Parathyroid adenoma (tissue), 2 donors: ENCODE measurements at regions not wholly inside any gene's neighbourhood (a gene's known extent, or its start where the extent isn't known, plus 50 kb on each side); places are given as distances from the start of the nearest gene placed in this dataset.

Source experiments
- H2AFZ ChIP-seq: fragments of 300-600 bp; sonication (generic); one replicate; pipeline ENCODE4 v1.7.0; 2017; ENCODE audit warnings: antibody characterized with exemption, mild to moderate bottlenecking
- H3K27ac ChIP-seq: fragments of 300-600 bp; sonication (generic); one replicate; pipeline ENCODE4 v1.7.0; 2017
- H3K27me3 ChIP-seq: fragments of 300-600 bp; sonication (generic); one replicate; pipeline ENCODE4 v1.7.0; 2017; ENCODE audit warnings: low read length; ENCODE audit not compliant: control insufficient read depth, insufficient read depth
- H3K36me3 ChIP-seq: fragments of 300-600 bp; sonication (generic); one replicate; pipeline ENCODE4 v1.7.0; 2017; ENCODE audit warnings: low read length; ENCODE audit not compliant: control insufficient read depth, insufficient read depth
- H3K4me1 ChIP-seq: fragments of 300-600 bp; sonication (generic); one replicate; pipeline ENCODE4 v1.7.0; 2017; ENCODE audit warnings: control low read depth
- H3K4me2 ChIP-seq: fragments of 300-600 bp; sonication (generic); one replicate; pipeline ENCODE4 v1.7.0; 2017; ENCODE audit warnings: low read length
- H3K4me3 ChIP-seq: fragments of 300-600 bp; sonication (generic); one replicate; pipeline ENCODE4 v1.7.0; 2017; ENCODE audit warnings: low read depth, low read length
- H3K79me2 ChIP-seq: fragments of 300-600 bp; sonication (generic); one replicate; pipeline ENCODE4 v1.7.0; 2017; ENCODE audit warnings: control low read depth
- H3K9ac ChIP-seq: fragments of 300-600 bp; sonication (generic); one replicate; pipeline ENCODE4 v1.7.0; 2017; ENCODE audit warnings: mild to moderate bottlenecking
- H3K9me3 ChIP-seq: fragments of 300-600 bp; sonication (generic); one replicate; pipeline ENCODE4 v1.7.0; 2017; ENCODE audit warnings: low read length; ENCODE audit not compliant: control insufficient read depth
- CTCF ChIP-seq: fragments of 300-600 bp; sonication (generic); IDR thresholded peaks from one replicate; pipeline ENCODE4 v1.7.0; 2017; ENCODE audit warnings: antibody characterized with exemption, mild to moderate bottlenecking
- donor health status: primary hyperparathyroidism.

GRCh38 chr2:124988111-124988510, 963.0 kb downstream of the CNTNAP5 start:
- no peak for TF ChIP-seq CTCF
- Histone ChIP-seq H3K9me3 (no peaks in the 10 kb centered on the region), H2AFZ (no peak overlapping the region), H3K4me3 (no peak overlapping the region), H3K27ac (no peak overlapping the region), H3K4me2 (no peak overlapping the region), H3K27me3 (no peaks in the 10 kb centered on the region), H3K36me3 (no peaks in the 10 kb centered on the region), H3K9ac (no peak overlapping the region), H3K4me1 (no peaks in the 10 kb centered on the region), H3K79me2 (no peaks in the 10 kb centered on the region)

- H3K9me3 ChIP-seq, result no peaks in the 10 kb centered on the region
- H3K36me3 ChIP-seq, result no peaks in the 10 kb centered on the region
- no peaks in the 10 kb centered on the region for H3K4me1 ChIP-seq
- H3K79me2 ChIP-seq, result no peaks in the 10 kb centered on the region
- H3K4me3 ChIP-seq, result no peak overlapping the region
- H2AFZ ChIP-seq, result no peak overlapping the region
- TF ChIP-seq CTCF, result no peak
- no peaks in the 10 kb centered on the region for H3K27me3 ChIP-seq
- H3K27ac ChIP-seq, result no peak overlapping the region
- no peak overlapping the region for H3K9ac ChIP-seq
- no peak overlapping the region for H3K4me2 ChIP-seq
Measured at GRCh38 chr2:124988794-124989193, 963.7 kb downstream of the CNTNAP5 start.

- Histone ChIP-seq H3K4me1 (no peaks in the 10 kb centered on the region), H3K27me3 (no peaks in the 10 kb centered on the region), H3K4me2 (no peak overlapping the region), H2AFZ (no peak overlapping the region), H3K27ac (no peak overlapping the region), H3K79me2 (no peaks in the 10 kb centered on the region), H3K4me3 (no peak overlapping the region), H3K9me3 (no peaks in the 10 kb centered on the region), H3K36me3 (no peaks in the 10 kb centered on the region), H3K9ac (no peak overlapping the region)
- TF ChIP-seq CTCF, result no peak
Measured at GRCh38 chr2:124993809-124994208, 968.7 kb downstream of the CNTNAP5 start.

- H3K27ac ChIP-seq, result no peak overlapping the region
- H3K4me3 ChIP-seq, result no peak overlapping the region
- H3K36me3 ChIP-seq, result no peaks in the 10 kb centered on the region
- H3K4me1 ChIP-seq, result no peaks in the 10 kb centered on the region
- no peak overlapping the region for H3K9ac ChIP-seq
- TF ChIP-seq CTCF, result no peak
- no peaks in the 10 kb centered on the region for H3K9me3 ChIP-seq
- H3K79me2 ChIP-seq, result no peaks in the 10 kb centered on the region
- no peak overlapping the region for H3K4me2 ChIP-seq
- no peak overlapping the region for H2AFZ ChIP-seq
- no peaks in the 10 kb centered on the region for H3K27me3 ChIP-seq
Measured at GRCh38 chr2:124995185-124995912, 970.3 kb downstream of the CNTNAP5 start.

DNA sequence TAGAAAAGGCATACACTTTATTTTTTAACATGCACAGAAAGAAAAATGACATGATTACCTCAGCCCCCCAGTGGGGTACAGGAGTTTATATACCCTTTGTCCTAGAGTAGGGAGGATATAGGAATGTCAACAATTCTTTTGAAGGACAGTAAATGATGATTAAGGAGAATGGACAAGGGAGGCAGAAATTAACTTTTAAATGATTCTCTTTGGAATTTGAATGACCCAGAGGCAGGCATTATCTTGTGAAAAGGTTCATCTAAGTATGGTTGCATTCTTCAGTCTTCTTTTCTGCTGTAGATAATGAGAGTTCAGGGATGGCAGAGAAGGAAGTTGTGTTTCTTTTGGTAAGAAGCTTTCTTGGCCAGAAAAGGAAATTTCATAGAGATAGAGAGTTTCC, 971.3 kb downstream of the CNTNAP5 start:
- H3K79me2 ChIP-seq, result no peaks in the 10 kb centered on the region
- no peaks in the 10 kb centered on the region for H3K9me3 ChIP-seq
- H2AFZ ChIP-seq, result no peak overlapping the region
- no peaks in the 10 kb centered on the region for H3K27me3 ChIP-seq
- TF ChIP-seq CTCF, result no peak
- no peaks in the 10 kb centered on the region for H3K36me3 ChIP-seq
- no peaks in the 10 kb centered on the region for H3K4me1 ChIP-seq
- no peak overlapping the region for H3K4me2 ChIP-seq
- no peak overlapping the region for H3K4me3 ChIP-seq
- no peak overlapping the region for H3K27ac ChIP-seq
- no peak overlapping the region for H3K9ac ChIP-seq
